ENCODE measurements at regions not wholly inside any gene's neighbourhood (a gene's known extent, or its start where the extent isn't known, plus 50 kb on each side); places are given as distances from the start of the nearest gene placed in this dataset.

DNA sequence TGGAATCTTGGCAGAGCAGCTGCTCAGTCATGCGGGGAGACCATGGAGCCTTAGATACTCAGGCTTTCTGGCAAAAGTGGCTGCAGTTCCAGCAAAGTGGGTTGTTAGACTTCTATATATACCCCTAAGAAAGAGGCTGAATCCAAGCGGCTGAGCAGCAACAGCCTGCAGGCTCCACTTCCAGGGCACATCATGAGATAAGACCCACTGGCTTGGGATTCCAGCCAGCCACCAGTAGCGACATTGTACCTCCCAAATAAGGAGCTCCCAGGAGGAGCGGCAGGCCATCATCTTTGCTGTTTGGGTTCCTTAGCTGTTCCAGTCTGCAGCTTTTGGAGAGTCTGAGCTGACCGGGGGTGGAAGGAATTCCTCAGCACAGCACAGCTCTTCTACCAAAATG, 150.3 kb upstream of the ST6GAL2 start:
- H3K4ac ChIP-seq (ENCODE audit: low read depth, low read length): no peak overlapping the region
- no peak overlapping the region for H3K27ac ChIP-seq (ENCODE audit: insufficient read length, low read depth, low read length)
- TF ChIP-seq, protein P1, sequence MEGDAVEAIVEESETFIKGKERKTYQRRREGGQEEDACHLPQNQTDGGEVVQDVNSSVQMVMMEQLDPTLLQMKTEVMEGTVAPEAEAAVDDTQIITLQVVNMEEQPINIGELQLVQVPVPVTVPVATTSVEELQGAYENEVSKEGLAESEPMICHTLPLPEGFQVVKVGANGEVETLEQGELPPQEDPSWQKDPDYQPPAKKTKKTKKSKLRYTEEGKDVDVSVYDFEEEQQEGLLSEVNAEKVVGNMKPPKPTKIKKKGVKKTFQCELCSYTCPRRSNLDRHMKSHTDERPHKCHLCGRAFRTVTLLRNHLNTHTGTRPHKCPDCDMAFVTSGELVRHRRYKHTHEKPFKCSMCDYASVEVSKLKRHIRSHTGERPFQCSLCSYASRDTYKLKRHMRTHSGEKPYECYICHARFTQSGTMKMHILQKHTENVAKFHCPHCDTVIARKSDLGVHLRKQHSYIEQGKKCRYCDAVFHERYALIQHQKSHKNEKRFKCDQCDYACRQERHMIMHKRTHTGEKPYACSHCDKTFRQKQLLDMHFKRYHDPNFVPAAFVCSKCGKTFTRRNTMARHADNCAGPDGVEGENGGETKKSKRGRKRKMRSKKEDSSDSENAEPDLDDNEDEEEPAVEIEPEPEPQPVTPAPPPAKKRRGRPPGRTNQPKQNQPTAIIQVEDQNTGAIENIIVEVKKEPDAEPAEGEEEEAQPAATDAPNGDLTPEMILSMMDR (conservative IDR thresholded peaks at IDR 0.05): no peak
- no peaks in the 10 kb centered on the region; the same call in 1 of the 2 replicates for H3K27me3 ChIP-seq (ENCODE audit: insufficient read depth, low read length)
- no CpG with 5 or more reads among the region's 5 CpGs for WGBS (ENCODE audit: extremely low coverage, insufficient read length, low lambda C conversion rate)
- Mint-ChIP-seq H3K36me3 (ENCODE audit: insufficient read depth in 1 of 3, low read depth in 3 of 3) (peaks cover 0 to 15% (median 1%) of the 10 kb centered on the region in 3 experiments; a peak in 4 of 7 replicates), H3K27ac (no peak overlapping the region), H3K4me3 (no peak overlapping the region), H3K4me1 (peaks cover 5 to 11% of the 10 kb centered on the region in 2 experiments; a peak in 3 of 4 replicates), H3K9me3 (peaks cover 14 to 15% of the 10 kb centered on the region in 2 experiments; a peak in 4 of 5 replicates), H3K27me3 (ENCODE audit: low read depth) (no peaks in the 10 kb centered on the region; the same call in 1 of the 2 replicates)
- no peak overlapping the region for H3K18ac ChIP-seq (ENCODE audit: insufficient read length, low read depth, low read length)
- H3K79me2 ChIP-seq (ENCODE audit: insufficient read depth, low read length): no peaks in the 10 kb centered on the region
- H3T11ph ChIP-seq (ENCODE audit: low read length): no peak overlapping the region
- no peak overlapping the region for H2BK20ac ChIP-seq (ENCODE audit: low read depth, low read length, poor library complexity, severe bottlenecking)
- H3K9ac ChIP-seq (ENCODE audit: extremely low read depth, insufficient read length, low read length): no peak overlapping the region
- H3K56ac ChIP-seq (ENCODE audit: insufficient read length, low read depth, low read length): no peak overlapping the region
- H4K91ac ChIP-seq (ENCODE audit: insufficient read length, low read depth, low read length): no peak overlapping the region
- H3K23ac ChIP-seq (ENCODE audit: insufficient read length, low read depth, low read length): no peak overlapping the region
- no peak overlapping the region; the same call in 1 of the 2 replicates for H3K14ac ChIP-seq (ENCODE audit: insufficient read depth, low read length)
- no peak overlapping the region for H2BK15ac ChIP-seq (ENCODE audit: low read depth, low read length)
- H3K4me2 ChIP-seq (ENCODE audit: insufficient read depth, insufficient read length, low read length): no peak overlapping the region
- H2BK12ac ChIP-seq (ENCODE audit: insufficient read length, low read depth, low read length): no peak overlapping the region
- no peak overlapping the region for H4K8ac ChIP-seq (replicated peaks; ENCODE audit: insufficient read length, low read depth, low read length)
- DNase-seq: no peak
- no peak overlapping the region for H2BK120ac ChIP-seq (ENCODE audit: low read depth, low read length, poor library complexity, severe bottlenecking)
- no peaks in the 10 kb centered on the region for H3K23me2 ChIP-seq (ENCODE audit: insufficient read length, low read depth, low read length, poor library complexity, severe bottlenecking)
- no peaks in the 10 kb centered on the region for H3K9me3 ChIP-seq (ENCODE audit: control insufficient read depth, low read depth, low read length)
- H4K20me1 ChIP-seq (ENCODE audit: control insufficient read depth, insufficient read depth, insufficient read length): no peaks in the 10 kb centered on the region
- no peak overlapping the region for H2BK5ac ChIP-seq (ENCODE audit: insufficient read length, low read length)
- H3K79me1 ChIP-seq (ENCODE audit: insufficient read depth, low read depth, low read length, poor library complexity, severe bottlenecking): no peaks in the 10 kb centered on the region
- H3K4me1 ChIP-seq (ENCODE audit: insufficient read depth, low read length): no peaks in the 10 kb centered on the region
- H4K5ac ChIP-seq (ENCODE audit: insufficient read length, low read depth, low read length): no peak overlapping the region
- no peak overlapping the region for H2AFZ ChIP-seq (ENCODE audit: low read length)
- no peak overlapping the region for H2AK5ac ChIP-seq (ENCODE audit: insufficient read length, low read length)

All from H9 (cell line).